Tongue (tissue), 1 donor: ENCODE measurements at regions not wholly inside any gene's neighbourhood (a gene's known extent, or its start where the extent isn't known, plus 50 kb on each side); places are given as distances from the start of the nearest gene placed in this dataset.

ENCODE experiments used
- DNase-seq: peaks from one replicate; pipeline ENCODE4 v3.0.0-alpha.2; 2015

GRCh38 chr10:127610816-127611215 lies 61.7 kb downstream of the NPS start:
- DNase-seq, result no peak

GRCh38 chr10:127614484-127615017 lies 65.4 kb downstream of the NPS start:
- DNase-seq, result no peak

- no peak for DNase-seq
These were observed 69.7 kb downstream of the NPS start for GRCh38 chr10:127618797-127619196.

GRCh38 chr10:127619546-127620325 lies 70.6 kb downstream of the NPS start:
- DNase-seq, result peak; percentile 97

- DNase-seq, result no peak
These were observed 86.8 kb downstream of the NPS start for GRCh38 chr10:127635882-127636281.

GRCh38 chr10:127648885-127649284 lies 88.1 kb upstream of the FOXI2 start:
- DNase-seq, result peak; percentile 15

- DNase-seq, result no peak
These were observed 87.3 kb upstream of the FOXI2 start for GRCh38 chr10:127649642-127650041.

GRCh38 chr10:127657056-127657455 lies 79.9 kb upstream of the FOXI2 start:
- DNase-seq, result no peak

- DNase-seq, result peak; percentile 71
These were observed 60.6 kb upstream of the FOXI2 start for GRCh38 chr10:127676430-127676829.

GRCh38 chr10:127678091-127678490 lies 58.9 kb upstream of the FOXI2 start:
- DNase-seq, result no peak

GRCh38 chr10:127679642-127680255 lies 57.2 kb upstream of the FOXI2 start:
- DNase-seq, result no peak
